Muscle of arm (tissue), 1 donor: ENCODE measurements at regions not wholly inside any gene's neighbourhood (a gene's known extent, or its start where the extent isn't known, plus 50 kb on each side); places are given as distances from the start of the nearest gene placed in this dataset.

Source experiments
- DNase-seq: peaks from one replicate; pipeline ENCODE4 v3.0.0-alpha.2; 2013

DNA sequence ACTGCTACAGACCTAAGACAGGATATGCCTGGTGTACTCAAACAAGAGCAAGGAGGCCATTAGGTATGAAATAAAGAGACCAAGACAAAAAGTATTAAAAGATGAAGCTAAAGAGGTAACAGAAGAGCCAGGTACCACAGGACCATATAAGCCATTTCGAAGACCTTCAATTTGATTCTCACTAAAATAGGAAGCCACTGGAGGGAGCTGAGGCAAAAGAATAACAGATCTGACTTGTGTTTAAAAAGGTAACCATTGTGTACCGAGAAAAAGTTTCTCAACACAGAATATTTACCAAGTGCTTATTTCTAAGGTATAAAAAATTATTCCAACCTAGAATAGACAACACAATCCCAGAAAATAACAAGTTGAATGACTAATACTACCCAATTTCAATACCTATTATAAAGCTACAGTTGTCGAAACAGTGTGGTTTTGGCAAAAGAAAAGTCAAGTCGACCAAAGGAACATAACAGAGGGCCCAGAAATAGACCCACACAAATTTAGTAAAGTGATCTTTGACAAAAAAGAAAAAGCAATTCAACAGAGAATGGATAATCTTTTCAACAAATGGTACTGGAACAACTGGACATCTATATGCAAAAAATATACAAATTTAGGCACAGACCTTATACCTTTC lies 125.3 kb upstream of the DST start:
- DNase-seq: no peak

- no peak for DNase-seq
These were observed 124.7 kb upstream of the DST start for GRCh38 chr6:56767435-56767834.

DNA sequence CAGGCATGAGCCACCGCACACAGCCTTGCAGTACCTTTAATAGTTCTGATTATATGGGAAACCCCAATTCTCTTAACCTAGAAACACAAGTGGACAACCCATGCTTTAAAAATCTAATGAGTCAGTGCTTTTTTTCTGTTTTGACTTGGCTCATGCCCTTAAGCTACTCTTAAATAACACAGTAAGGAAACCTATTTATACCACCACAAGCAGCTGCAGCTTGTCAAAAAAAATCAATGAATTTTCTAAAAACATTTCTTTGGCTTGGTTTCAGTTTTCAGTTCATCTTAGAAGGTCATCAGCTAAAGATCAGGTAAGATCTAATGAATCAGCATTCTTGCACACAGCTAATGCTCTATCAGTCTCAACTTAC lies 124.1 kb upstream of the DST start:
- no peak for DNase-seq

DNA sequence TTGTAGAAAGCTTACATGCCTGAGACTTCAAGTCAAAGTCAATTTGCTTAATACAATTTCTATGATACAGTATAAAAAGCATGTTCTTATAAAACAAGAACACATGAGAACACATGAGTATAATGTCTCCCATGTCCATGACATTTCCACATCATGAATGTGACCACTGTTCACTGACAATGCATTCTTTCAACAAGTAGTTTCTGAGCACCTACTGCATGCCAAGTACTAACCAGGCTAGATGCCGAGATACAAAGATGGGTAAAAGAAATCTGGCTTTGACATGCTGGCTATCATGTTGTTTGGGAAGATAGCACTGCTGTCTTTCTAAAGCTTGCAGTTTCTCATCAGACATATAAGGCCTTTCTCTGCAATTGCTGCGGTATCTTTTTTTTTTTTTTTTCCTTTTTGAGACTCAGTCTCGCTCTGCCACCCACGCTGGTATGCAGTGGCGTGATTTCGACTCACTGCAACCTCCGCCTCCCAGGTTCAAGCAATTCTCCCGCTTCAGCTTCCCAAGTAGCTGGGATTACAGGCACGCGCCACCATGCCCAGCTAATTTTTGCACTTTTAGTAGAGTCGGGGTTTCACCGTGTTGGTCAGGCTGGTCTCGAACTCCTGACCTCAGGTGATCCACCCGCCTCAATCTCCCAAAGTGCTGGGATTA lies 123.6 kb upstream of the DST start:
- no peak for DNase-seq

DNA sequence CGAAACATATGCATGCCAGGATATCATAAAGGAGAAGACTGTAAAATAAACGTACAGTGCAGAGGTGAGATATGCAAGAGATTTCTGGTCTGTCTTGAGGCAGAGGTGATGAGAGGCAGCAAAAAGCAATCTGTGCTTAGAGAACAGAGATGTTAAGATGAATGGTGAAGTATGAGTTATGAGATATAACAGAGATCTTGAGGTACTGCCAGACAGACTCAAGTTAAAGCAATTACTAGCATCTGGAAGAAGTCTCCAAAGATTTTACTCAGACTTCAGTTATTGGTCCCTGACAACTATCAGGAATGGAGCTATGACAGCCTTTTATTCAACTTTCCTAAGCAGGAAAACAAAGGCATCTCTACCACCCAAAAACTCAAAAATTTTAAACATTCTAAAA lies 122.8 kb upstream of the DST start:
- no peak for DNase-seq

GRCh38 chr6:56764081-56764566 lies 121.4 kb upstream of the DST start:
- no peak for DNase-seq

- no peak for DNase-seq
These were observed 119.0 kb upstream of the DST start for GRCh38 chr6:56761651-56762050.

DNA sequence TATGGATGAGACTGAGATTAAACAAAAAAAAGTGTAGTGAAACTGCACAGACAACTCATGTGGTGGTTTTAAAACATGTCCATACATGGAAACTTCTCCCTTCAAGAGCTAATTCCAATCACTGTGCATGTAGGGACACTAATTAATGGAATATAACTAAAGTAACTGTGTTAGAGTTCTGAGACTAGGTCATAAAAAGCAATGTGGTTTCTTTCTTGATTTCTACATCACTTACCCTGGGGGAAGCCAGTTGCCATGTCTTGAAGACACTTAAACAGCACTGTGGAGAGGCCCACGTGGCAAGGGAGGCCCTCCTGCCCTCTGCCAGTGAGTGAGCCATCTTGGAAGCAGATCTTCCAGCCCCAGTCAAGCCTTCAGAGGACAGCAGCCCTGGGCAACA lies 118.2 kb upstream of the DST start:
- no peak for DNase-seq

DNA sequence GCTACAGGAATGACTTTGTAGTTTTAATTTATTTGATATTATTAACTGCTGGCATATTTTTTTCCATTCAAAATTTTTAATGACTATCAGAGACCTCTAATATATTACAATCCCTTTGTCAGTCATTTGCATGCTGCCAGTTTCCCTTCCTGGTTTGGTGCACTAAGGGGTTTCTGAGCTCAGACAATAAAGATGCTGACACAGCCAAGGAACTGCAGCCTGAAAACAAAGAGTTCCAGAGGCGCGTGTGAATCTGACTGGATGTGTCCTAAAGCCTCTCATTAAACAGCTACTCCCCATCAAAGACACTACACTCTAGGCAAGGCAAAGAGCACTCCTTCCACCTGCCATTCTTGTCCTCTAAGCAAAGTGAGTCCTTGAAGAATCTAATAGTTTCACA lies 116.8 kb upstream of the DST start:
- no peak for DNase-seq

GRCh38 chr6:56758553-56758952 lies 115.9 kb upstream of the DST start:
- no peak for DNase-seq

GRCh38 chr6:56758120-56758519 lies 115.4 kb upstream of the DST start:
- no peak for DNase-seq

DNA sequence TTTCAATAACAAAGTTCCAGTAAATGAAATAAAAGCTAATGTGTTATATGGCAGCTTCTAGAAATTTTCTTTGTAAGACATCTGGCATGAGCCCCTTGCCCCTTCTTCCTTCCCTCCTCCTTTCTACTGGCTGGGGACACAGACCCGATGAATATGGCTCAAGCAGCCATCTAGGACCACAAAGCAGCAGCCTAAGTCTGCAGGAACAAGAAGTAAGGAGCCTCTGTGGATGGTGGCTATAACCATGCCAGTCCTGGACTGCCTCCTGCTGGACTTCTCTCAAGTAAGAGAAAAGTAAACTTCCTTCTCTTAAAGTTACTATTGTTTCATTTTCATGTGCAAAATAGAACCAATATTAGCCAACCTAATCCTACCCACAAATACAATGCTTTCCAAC lies 114.9 kb upstream of the DST start:
- no peak for DNase-seq

GRCh38 chr6:56756791-56757587 lies 114.3 kb upstream of the DST start:
- no peak for DNase-seq

DNA sequence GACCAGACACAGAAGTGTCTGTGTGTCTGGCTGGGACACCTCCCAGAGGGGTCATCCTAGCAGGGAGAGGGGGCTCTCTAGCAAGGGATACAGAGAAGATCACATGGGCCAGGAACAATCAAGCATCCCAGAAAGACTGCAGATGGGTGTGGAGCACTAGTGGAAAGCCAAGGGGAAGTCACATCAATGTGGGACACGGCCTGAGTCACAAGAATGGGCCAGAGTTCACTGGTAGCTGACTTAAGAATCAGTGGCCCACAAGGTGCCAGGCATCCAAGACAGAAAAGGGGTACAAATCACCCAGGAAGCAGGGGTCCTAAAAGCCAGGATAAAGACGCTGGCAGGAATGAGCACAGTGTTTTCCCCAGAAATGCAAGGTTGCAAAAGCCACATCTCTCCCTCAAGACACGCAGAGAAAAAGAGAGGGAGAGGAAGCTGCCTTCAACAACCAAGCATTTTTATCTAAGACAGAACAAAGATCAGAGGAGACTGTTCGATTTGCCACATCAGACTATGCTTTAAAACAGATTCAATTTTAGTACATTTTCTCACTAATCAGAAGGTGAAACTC lies 113.6 kb upstream of the DST start:
- DNase-seq: no peak

GRCh38 chr6:56755040-56755439 lies 112.4 kb upstream of the DST start:
- DNase-seq: no peak

DNA sequence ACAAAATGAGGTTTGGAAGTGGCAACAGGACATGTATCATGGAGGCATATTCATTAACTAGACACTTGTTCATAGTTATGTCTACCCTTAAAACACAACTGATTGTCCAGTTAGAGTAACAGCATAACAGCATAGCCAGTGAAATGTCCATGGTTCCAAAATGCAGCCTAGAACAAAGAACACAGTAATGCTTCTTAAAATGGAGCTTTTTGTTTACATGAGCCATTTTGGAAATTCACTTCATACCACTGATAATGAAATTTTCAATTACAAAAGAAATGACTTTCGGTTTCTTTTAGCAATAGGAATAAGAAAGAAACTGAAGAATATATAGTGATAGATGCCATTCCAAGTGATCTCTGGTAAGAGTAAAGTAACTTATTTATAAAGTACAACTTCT lies 111.1 kb upstream of the DST start:
- no peak for DNase-seq

DNA sequence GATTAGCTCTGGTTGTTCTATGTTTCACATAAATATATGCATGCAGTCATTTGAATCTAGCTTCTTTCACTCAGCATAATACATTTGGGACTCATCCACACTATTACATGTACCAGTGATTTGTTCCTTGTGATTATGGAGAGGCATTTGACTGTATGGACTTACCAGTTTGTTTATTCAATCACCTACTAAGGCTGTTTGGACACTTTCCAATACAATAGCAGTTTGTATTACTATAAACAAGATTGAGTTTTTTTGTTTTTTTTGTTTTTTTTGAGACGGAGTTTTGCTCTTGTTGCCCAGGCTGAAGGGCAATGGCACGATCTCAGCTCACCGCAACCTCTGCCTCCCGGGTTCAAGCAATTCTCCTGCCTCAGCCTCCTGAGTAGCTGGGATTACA lies 109.8 kb upstream of the DST start:
- no peak for DNase-seq

GRCh38 chr6:56752009-56752408 lies 109.3 kb upstream of the DST start:
- no peak for DNase-seq

DNA sequence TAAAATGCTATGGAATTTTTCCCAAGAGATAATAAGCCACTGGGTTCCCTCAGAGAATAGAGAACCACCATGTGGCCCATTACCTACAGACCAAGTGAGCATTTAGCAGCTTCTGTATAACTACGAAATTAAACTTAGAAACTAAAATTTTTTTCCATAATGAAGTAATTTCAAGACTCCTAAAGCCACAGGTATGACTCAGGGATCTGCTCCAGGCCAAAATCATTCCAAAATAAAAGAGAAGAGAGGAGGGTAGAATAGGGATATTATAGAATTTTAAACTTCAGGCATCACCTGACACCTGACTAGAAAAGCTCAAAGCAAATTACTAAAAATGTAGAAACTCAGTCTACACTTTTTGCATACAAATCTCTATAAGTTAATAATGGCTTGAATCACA lies 108.9 kb upstream of the DST start:
- no peak for DNase-seq

DNA sequence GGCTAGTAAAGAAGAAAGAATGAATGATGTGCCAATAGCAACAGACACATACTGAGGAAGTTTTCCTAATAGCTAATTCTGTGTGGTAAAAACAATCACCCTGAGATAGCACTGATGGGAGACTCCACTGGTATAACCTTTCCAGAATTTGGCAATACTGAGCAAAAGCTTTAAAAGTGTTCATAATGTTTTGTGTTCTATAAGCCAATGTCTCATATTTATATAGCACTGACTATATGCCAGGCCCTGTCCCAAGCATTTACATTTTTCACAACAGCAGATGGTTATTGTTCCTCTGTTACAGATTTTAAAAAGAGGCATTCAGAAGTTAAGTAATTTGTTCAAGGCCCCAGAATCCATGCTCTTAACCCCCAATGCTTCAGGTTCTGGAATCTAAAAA lies 108.0 kb upstream of the DST start:
- no peak for DNase-seq

DNA sequence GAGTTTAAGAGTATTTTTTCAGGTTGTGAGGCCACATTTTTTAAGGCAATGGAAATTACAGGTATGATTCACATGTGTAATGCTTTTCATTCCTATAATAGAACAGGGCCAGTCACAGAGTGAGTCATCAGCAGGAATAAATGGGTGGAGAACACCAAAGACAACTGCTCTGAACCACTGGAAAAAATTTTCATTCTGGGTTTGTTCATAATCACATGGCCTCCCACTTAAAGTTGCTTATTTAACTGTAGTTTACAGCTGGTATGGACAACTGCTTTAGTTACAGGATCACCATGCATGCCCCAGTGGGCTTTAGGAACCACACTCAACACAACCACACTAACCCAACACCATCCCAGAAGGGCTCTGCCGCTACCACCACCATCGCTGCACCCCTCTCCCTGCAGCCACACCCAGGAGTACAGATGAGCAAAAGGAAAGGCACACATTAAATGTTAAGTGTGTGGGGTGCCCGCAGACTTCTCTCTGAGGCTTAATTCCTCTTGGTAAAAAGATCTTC lies 107.0 kb upstream of the DST start:
- no peak for DNase-seq

DNA sequence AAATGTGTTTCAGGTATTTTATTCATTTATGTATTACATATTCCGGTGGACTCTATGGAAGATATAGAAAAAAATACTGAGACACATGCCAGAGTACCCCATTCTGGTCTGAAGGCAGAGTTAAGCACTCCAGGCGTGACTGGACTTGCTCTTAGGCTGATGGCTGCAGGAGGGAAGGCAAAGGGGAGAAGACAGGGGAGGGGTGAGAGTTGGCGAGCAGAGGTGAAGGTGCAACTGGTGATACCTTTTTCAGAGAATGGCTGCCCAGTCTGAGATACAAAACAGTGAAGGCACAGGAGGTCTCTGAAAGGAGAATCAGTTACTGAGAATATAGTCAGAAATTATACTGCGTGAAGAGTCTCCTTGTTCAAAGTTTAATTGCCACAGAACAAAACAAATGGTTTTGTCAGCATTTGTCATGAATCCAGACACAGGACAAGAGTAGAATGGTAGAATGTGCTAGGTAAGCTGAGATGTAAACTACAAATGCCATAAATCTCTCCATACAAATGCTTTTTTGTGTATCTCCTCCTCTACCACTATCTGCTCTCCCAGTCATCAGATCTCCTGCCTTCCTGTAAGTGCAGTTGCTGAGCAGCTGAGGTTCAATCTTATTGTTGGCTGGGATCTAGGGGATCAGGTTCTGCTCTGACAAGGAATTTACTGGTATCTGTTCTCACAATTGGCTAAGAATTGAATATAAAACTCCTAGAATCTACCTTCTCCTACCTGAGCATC lies 104.2 kb upstream of the DST start:
- no peak for DNase-seq
